SK-N-SH treated with all-trans-retinoic acid at 6 μM for 48 hours (cell line): ENCODE measurements at regions not wholly inside any gene's neighbourhood (a gene's known extent, or its start where the extent isn't known, plus 50 kb on each side); places are given as distances from the start of the nearest gene placed in this dataset.

Source experiments
- POU6F1 ChIP-seq: fragments of 250-450 bp; sonication (Bioruptor Pico); IDR thresholded peaks from 2 replicates; pipeline ENCODE4 v1.8.0; 2021; ENCODE audit warnings: low read depth, mild to moderate bottlenecking, moderate library complexity, borderline replicate concordance
- PPARA ChIP-seq: fragments of 250-450 bp; sonication (Bioruptor Pico); IDR thresholded peaks from 2 replicates; pipeline ENCODE4 v1.5.0; 2020; ENCODE audit warnings: mild to moderate bottlenecking, borderline replicate concordance
- SNAI2 ChIP-seq: fragments of 250-450 bp; sonication (Bioruptor Pico); IDR thresholded peaks from 2 replicates; pipeline ENCODE4 v1.5.0; 2020; ENCODE audit warnings: mild to moderate bottlenecking, moderate library complexity
- TCF4 ChIP-seq: fragments of 250-450 bp; sonication (Bioruptor Pico); IDR thresholded peaks from 2 replicates; pipeline ENCODE4 v1.8.0; 2021; ENCODE audit warnings: mild to moderate bottlenecking, moderate library complexity, borderline replicate concordance
- TSHZ2 ChIP-seq: fragments of 250-450 bp; sonication (Bioruptor Pico); IDR thresholded peaks from 2 replicates; pipeline ENCODE4 v1.5.0; 2020; ENCODE audit warnings: mild to moderate bottlenecking, moderate library complexity

GRCh38 chr5:87909382-87909781 is 359.3 kb downstream of the TMEM161B start:
- no peak for TF ChIP-seq SNAI2 (CRISPR knock-in tag)
- TF ChIP-seq TSHZ2 (CRISPR knock-in tag) = no peak
- no peak for TF ChIP-seq TCF4 (CRISPR knock-in tag)
- TF ChIP-seq POU6F1 (CRISPR knock-in tag) = no peak
- no peak for TF ChIP-seq PPARA (CRISPR knock-in tag)
